Activated T-helper 1 cell treated with anti-CD3 and anti-CD28 coated beads, Interleukin-12 subunit alpha, Interleukin-12 subunit beta, Interleukin-2, Interleukin-4 antibody, amounts not matched to agents 30 ng/mL and 10 ng/mL and 1 ng/mL, durations not matched to agents 14 hours and 24 hours and 36 hours (primary cell): ENCODE measurements at regions not wholly inside any gene's neighbourhood (a gene's known extent, or its start where the extent isn't known, plus 50 kb on each side); places are given as distances from the start of the nearest gene placed in this dataset.
"Not testable (repeated sequence)": the region's sequence is repeated elsewhere in the genome, so short reads cannot be mapped to it uniquely, and the experiment has no call there.

Source experiments
- DNase-seq: peaks from one replicate; pipeline ENCODE4 v3.0.0; 2021; ENCODE audit warnings: low spot score
- H3K27ac Mint-ChIP-seq: one replicate; pipeline ENCODE4 v1.8.0; 2021; ENCODE audit warnings: mild to moderate bottlenecking, mixed read lengths
- H3K27me3 Mint-ChIP-seq: one replicate; pipeline ENCODE4 v1.8.0; 2022; ENCODE audit warnings: mild to moderate bottlenecking, moderate library complexity, mixed read lengths; ENCODE audit not compliant: insufficient read depth
- H3K36me3 Mint-ChIP-seq: one replicate; pipeline ENCODE4 v1.8.0; 2021; ENCODE audit warnings: low read depth, mixed read lengths
- H3K4me1 Mint-ChIP-seq: one replicate; pipeline ENCODE4 v1.8.0; 2021; ENCODE audit warnings: low read depth, mixed read lengths
- H3K4me3 Mint-ChIP-seq: one replicate; pipeline ENCODE4 v1.8.0; 2021; ENCODE audit warnings: mild to moderate bottlenecking, moderate library complexity, mixed read lengths
- H3K9me3 Mint-ChIP-seq: one replicate; pipeline ENCODE4 v1.8.0; 2021; ENCODE audit warnings: mixed read lengths
- intact Hi-C: fragments of 100-400 bp; cut with micrococcal nuclease; formaldehyde crosslinking; loops from one replicate; pipeline ENCODE4 v1.15.1; 2024

DNA sequence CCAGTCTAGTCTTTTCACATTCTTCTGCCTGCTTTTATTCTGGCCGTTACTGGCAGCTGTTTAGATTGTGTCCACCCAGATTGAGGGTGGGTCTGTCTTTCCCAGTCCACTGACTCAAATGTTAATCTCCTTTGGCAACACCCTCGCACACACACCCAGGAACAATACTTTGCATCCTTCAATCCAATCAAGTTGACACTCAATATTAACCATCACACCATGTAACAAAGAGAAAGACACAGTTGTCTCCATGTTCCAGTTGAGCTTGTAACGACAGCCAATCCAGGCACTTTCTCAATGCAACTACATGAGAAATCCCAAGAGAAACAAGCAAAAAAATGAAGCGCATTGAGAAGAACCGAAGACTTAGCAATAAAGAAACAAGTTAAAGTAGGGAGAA is 877.7 kb downstream of the LTN1 start:
- H3K4me3 Mint-ChIP-seq, H3K36me3 Mint-ChIP-seq, DNase-seq, intact Hi-C loops, H3K27ac Mint-ChIP-seq, H3K4me1 Mint-ChIP-seq, H3K27me3 Mint-ChIP-seq, H3K9me3 Mint-ChIP-seq: not testable (repeated sequence)

DNA sequence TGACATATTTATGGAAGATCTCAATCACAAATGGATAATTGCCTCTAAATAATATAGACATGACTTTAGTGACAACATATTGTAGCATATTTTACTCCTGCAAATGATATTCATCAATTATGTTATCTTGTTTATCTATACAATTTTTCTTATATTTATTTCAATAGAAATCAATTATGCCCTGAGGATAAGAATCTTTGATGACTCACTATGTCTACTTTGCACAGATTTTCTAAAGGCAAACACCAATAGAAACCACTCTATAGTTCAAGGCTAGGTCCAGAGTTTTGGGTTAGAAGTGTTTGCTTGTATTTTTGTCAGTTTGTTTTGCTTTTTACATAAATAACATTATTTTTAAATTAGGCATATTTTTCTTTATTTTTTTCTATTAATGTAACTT is 879.0 kb downstream of the LTN1 start:
- Mint-ChIP-seq H3K4me3 (no peak overlapping the region), H3K4me1 (no peaks in the 10 kb centered on the region), H3K27me3 (no peaks in the 10 kb centered on the region), H3K36me3 (no peaks in the 10 kb centered on the region), H3K9me3 (peaks cover 7% of the 10 kb centered on the region), H3K27ac (no peak overlapping the region)
- DNase-seq, result no peak
- intact Hi-C loops, result no loop called here

DNA sequence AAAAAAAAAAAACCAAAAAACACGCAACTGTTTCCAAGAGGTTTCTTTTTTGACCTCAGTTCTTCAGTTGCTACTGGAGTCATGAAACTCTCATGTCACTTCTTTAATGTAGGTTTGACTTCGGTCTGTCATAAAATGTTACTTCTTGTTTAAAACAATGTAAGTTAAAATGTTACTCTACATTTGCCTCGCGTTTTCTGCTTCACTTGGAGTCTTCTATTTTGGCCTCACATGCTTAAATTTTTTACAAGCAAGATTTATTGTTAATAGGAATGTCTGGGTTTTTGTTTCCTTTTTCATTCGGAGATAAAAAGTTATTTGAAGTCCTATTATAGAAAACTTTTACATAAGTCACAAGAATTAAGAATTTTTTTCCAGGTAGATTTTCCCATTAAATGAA is 880.2 kb downstream of the LTN1 start:
- intact Hi-C loops, result no loop called here
- DNase-seq, result no peak
- Mint-ChIP-seq H3K4me3 (no peak overlapping the region), H3K36me3 (no peaks in the 10 kb centered on the region), H3K4me1 (no peaks in the 10 kb centered on the region), H3K9me3 (no peaks in the 10 kb centered on the region), H3K27ac (no peak overlapping the region), H3K27me3 (no peaks in the 10 kb centered on the region)

DNA sequence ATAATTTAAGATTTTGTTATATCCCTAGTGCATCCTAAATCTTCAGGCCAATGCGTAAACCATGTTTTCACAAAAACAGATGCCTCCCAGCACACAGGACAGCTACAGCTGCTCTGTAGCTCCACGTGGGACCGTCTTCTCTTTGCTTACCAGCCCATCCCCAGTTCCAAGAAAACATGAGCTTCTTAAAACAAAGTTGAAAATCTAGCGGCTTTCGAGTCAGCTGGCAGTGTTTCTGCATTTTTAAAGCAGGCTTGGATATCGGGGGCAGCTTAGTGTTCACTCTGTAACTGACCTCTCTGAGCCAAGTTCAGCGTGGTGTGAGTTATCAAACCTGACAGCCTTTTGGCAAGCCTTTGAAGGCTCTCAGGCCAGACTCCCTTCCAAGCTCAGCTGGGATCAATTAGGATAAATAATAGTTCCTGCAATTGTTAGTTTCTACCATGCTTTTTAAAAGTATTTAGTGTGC is 881.5 kb downstream of the LTN1 start:
- intact Hi-C loops, result no loop called here
- no peak overlapping the region for H3K4me3 Mint-ChIP-seq
- H3K4me1 Mint-ChIP-seq, result no peaks in the 10 kb centered on the region
- H3K9me3 Mint-ChIP-seq, result no peaks in the 10 kb centered on the region
- no peaks in the 10 kb centered on the region for H3K27me3 Mint-ChIP-seq
- no peak overlapping the region for H3K27ac Mint-ChIP-seq
- no peak for DNase-seq
- no peaks in the 10 kb centered on the region for H3K36me3 Mint-ChIP-seq

DNA sequence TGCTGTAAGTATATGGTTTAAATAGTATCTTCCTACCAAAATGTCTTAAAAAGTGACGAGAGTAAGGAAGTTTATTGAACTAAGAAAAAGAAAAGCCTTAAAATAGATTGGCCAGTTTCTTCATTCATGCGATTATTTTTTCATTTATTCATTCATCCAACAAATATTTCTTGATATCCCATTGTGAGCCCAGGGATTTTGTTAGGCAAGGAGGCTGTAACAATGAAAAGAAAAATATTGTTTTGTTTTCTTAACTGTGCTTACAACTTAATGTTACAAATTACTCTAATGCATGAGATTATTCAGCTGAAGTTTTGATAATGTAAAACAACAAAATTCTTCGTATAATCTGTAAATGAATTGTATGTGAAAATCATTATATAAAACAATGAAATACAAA is 882.0 kb downstream of the LTN1 start:
- DNase-seq, result no peak
- no peaks in the 10 kb centered on the region for H3K9me3 Mint-ChIP-seq
- no peak overlapping the region for H3K4me3 Mint-ChIP-seq
- H3K27ac Mint-ChIP-seq, result no peak overlapping the region
- H3K4me1 Mint-ChIP-seq, result no peaks in the 10 kb centered on the region
- intact Hi-C loops, result no loop called here
- no peaks in the 10 kb centered on the region for H3K27me3 Mint-ChIP-seq
- H3K36me3 Mint-ChIP-seq, result no peaks in the 10 kb centered on the region

- H3K36me3 Mint-ChIP-seq, result no peaks in the 10 kb centered on the region
- H3K9me3 Mint-ChIP-seq, result no peaks in the 10 kb centered on the region
- no peaks in the 10 kb centered on the region for H3K27me3 Mint-ChIP-seq
- H3K4me1 Mint-ChIP-seq, result no peaks in the 10 kb centered on the region
- intact Hi-C loops, result no loop called here
- DNase-seq, result no peak
- no peak overlapping the region for H3K27ac Mint-ChIP-seq
- H3K4me3 Mint-ChIP-seq, result no peak overlapping the region
Measured at GRCh38 chr21:28110074-28110473, 882.6 kb downstream of the LTN1 start.

GRCh38 chr21:28106370-28106890 is 886.2 kb downstream of the LTN1 start:
- DNase-seq, result no peak
- no peaks in the 10 kb centered on the region for H3K36me3 Mint-ChIP-seq
- no peaks in the 10 kb centered on the region for H3K4me1 Mint-ChIP-seq
- intact Hi-C loops, result no loop called here
- H3K27me3 Mint-ChIP-seq, result no peaks in the 10 kb centered on the region
- no peak overlapping the region for H3K27ac Mint-ChIP-seq
- H3K4me3 Mint-ChIP-seq, result no peak overlapping the region
- H3K9me3 Mint-ChIP-seq, result no peaks in the 10 kb centered on the region

DNA sequence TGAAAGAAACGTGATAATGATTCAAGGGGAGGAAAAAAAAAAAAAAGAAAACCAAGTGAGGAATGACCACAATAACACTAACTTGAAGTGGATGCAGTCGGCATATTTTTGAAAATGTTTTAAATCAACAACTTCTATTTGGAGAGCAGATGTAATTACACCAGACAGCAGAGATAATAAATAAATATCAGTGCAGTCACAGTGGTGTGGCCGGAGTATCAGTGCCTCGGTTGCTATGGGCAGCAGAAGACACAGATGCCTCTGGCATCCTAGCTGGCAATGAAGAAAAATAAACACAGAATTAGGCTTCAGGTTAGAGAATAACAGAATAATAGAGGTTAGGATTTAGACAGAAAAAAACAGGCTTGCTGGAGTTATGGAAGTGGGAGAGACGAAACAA is 888.3 kb downstream of the LTN1 start:
- Mint-ChIP-seq H3K9me3 (no peaks in the 10 kb centered on the region), H3K36me3 (no peaks in the 10 kb centered on the region), H3K27me3 (no peaks in the 10 kb centered on the region), H3K4me1 (no peaks in the 10 kb centered on the region), H3K27ac (no peak overlapping the region), H3K4me3 (no peak overlapping the region)
- intact Hi-C loops, result no loop called here
- no peak for DNase-seq

DNA sequence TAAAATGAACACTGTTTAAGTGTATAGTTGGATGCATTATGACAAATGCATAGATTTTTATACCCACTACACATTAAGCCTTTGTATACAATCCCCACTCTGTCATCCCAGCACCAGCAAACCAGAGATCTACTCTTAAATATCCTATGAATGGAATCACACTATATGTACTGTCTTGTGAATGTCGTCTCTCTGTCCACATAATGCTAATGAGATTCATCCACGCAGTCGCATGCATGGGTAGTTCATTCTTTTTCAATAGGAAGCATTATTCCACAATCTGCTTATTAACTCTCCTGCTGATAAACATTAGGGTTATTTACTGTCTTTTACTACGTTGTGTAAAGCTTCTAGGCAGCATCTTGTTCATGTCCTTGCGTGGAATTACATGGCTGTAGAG is 892.3 kb downstream of the LTN1 start:
- DNase-seq, result no peak
- H3K4me1 Mint-ChIP-seq, result no peaks in the 10 kb centered on the region
- no peaks in the 10 kb centered on the region for H3K9me3 Mint-ChIP-seq
- no peak overlapping the region for H3K4me3 Mint-ChIP-seq
- no peaks in the 10 kb centered on the region for H3K36me3 Mint-ChIP-seq
- intact Hi-C loops, result no loop called here
- H3K27ac Mint-ChIP-seq, result no peak overlapping the region
- H3K27me3 Mint-ChIP-seq, result no peaks in the 10 kb centered on the region

- Mint-ChIP-seq H3K9me3 (no peaks in the 10 kb centered on the region), H3K27ac (no peak overlapping the region), H3K27me3 (no peaks in the 10 kb centered on the region), H3K4me1 (no peaks in the 10 kb centered on the region), H3K36me3 (no peaks in the 10 kb centered on the region), H3K4me3 (no peak overlapping the region)
- DNase-seq, result no peak
- intact Hi-C loops, result no loop called here
Measured at GRCh38 chr21:28099001-28099705, 893.5 kb downstream of the LTN1 start.

DNA sequence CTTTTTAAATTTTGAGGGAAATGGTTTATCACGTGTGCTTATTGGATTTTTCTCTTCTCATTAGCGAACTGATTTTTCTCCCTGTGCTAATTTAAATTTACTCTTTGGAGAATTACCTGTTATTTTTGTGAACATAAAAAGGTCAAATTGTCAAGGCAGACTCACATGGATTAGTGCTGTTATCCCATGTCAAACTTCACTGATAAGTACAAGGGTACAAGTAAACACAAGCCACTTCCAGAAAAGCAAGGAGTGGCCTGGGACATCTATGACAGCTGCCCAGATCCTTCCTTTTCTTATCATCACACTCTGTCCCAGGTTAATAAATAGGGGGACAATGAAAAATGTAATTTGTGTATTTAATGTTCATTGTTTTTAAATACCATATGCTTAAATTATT is 901.2 kb downstream of the LTN1 start:
- Mint-ChIP-seq H3K27ac (no peak overlapping the region), H3K4me3 (no peak overlapping the region), H3K4me1 (no peaks in the 10 kb centered on the region), H3K9me3 (peaks cover 4% of the 10 kb centered on the region), H3K36me3 (no peaks in the 10 kb centered on the region), H3K27me3 (no peaks in the 10 kb centered on the region)
- DNase-seq, result no peak
- intact Hi-C loops, result no loop called here

DNA sequence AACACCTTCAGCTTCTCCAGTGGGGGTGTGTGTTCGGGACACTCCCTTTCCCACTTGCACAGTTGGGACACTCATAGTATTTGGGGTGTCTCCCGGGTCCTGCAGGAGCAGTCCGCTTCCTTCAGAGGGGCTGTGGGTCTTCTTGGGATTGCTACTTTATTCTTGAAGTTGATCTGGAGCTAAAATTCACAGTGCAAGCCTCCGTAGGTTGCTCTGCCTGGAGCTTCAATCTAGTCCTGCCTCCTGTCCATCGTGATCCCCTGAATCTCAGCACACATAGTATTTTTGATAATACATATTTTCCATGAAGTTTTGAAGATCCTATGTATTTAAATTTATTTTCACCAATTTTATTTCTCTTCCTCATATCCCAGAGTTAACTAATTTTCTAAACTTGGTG is 902.1 kb downstream of the LTN1 start:
- Mint-ChIP-seq H3K27ac (no peak overlapping the region), H3K27me3 (no peaks in the 10 kb centered on the region), H3K36me3 (no peaks in the 10 kb centered on the region), H3K4me1 (no peaks in the 10 kb centered on the region), H3K4me3 (no peak overlapping the region), H3K9me3 (peaks cover 4% of the 10 kb centered on the region)
- DNase-seq, result no peak
- intact Hi-C loops, result no loop called here

DNA sequence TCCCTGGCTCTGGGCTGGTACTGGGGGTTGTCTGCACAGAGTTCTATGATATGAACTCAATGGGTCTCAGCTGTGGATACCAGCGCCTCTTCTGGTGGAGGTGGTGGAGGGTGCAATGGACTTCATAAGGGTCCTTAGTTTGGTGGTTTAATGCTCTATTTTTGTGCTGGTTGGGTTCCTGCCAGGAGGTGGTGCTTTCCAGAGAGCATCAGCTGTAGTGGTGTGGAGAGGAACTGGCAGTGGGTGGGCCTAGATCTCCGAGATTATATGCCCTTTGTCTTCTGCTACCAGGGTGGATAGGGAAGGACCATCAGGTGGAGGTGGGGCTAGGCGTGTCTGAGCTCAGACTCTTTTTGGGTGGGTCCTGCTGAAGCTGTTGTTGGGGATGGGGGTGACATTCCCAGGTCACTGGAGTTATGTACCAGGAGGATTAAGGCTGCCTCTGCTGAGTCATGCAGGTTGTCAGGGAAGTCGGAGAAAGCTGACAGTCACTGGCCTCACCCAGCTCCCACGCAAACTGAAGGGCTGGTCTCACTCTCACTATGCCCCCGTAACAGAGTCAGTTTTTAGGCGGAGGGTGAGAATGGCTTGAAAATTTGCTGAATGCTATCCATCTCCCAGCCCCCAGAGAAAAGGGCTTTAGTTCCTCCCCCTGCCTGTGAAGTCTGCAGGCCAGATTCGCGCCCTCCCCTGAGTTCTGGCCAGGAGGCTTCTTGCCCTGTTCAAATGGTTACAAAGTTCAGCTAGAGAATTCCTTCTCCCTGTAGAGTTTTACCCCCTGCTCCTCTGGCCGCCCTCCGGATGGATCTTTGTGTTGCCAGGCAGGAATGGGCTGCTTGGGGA is 902.9 kb downstream of the LTN1 start:
- Mint-ChIP-seq H3K27ac (no peak overlapping the region), H3K4me3 (no peak overlapping the region), H3K9me3 (peaks cover 4% of the 10 kb centered on the region), H3K4me1 (no peaks in the 10 kb centered on the region), H3K36me3 (no peaks in the 10 kb centered on the region), H3K27me3 (no peaks in the 10 kb centered on the region)
- DNase-seq, result no peak
- intact Hi-C loops, result no loop called here
